ENCODE measurements at regions not wholly inside any gene's neighbourhood (a gene's known extent, or its start where the extent isn't known, plus 50 kb on each side); places are given as distances from the start of the nearest gene placed in this dataset.

- TF ChIP-seq, protein P1, sequence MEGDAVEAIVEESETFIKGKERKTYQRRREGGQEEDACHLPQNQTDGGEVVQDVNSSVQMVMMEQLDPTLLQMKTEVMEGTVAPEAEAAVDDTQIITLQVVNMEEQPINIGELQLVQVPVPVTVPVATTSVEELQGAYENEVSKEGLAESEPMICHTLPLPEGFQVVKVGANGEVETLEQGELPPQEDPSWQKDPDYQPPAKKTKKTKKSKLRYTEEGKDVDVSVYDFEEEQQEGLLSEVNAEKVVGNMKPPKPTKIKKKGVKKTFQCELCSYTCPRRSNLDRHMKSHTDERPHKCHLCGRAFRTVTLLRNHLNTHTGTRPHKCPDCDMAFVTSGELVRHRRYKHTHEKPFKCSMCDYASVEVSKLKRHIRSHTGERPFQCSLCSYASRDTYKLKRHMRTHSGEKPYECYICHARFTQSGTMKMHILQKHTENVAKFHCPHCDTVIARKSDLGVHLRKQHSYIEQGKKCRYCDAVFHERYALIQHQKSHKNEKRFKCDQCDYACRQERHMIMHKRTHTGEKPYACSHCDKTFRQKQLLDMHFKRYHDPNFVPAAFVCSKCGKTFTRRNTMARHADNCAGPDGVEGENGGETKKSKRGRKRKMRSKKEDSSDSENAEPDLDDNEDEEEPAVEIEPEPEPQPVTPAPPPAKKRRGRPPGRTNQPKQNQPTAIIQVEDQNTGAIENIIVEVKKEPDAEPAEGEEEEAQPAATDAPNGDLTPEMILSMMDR (conservative IDR thresholded peaks at IDR 0.05), result no peak
- TF ChIP-seq EZH2 (IDR thresholded peaks at IDR 0.05; ENCODE audit: low read depth), result no peak
Measured at GRCh38 chr13:33945477-33945876, 127.5 kb downstream of the RFC3 start.
